Stomach (tissue), 4 donors: ENCODE measurements at regions not wholly inside any gene's neighbourhood (a gene's known extent, or its start where the extent isn't known, plus 50 kb on each side); places are given as distances from the start of the nearest gene placed in this dataset.

Experiments
- CTCF ChIP-seq, 7 experiments: fragments of 450-650 bp in 4 of 7; fragments of 200-600 bp in 3 of 7; sonication (generic) in 3 of 7; IDR thresholded peaks; one replicate each; pipeline ENCODE4 v1.5.1; 2016 to 2019; ENCODE audit warnings: antibody characterized with exemption in 7 of 7, control low read depth in 2 of 7, mild to moderate bottlenecking in 1 of 7
- EP300 ChIP-seq: sonication (generic); formaldehyde crosslinking; IDR thresholded peaks from one replicate; pipeline ENCODE4 v1.6.1; 2017; ENCODE audit warnings: antibody characterized with exemption
- POLR2A ChIP-seq, 4 donors: fragments of 450-650 bp; IDR thresholded peaks; one replicate each; pipeline ENCODE4 v1.6.1; 2016; ENCODE audit warnings: antibody characterized with exemption in 4 of 4, control low read depth in 2 of 4, mild to moderate bottlenecking in 1 of 4, moderate library complexity in 1 of 4

GRCh38 chr18:49666045-49666775, 104.4 kb downstream of the LIPG start:
- no peak for TF ChIP-seq CTCF (IDR thresholded peaks at IDR 0.05)
- no peak for TF ChIP-seq POLR2A (IDR thresholded peaks at IDR 0.05)
- TF ChIP-seq EP300: no peak
